ENCODE measurements at regions not wholly inside any gene's neighbourhood (a gene's known extent, or its start where the extent isn't known, plus 50 kb on each side); places are given as distances from the start of the nearest gene placed in this dataset.
"Not testable (repeated sequence)": the region's sequence is repeated elsewhere in the genome, so short reads cannot be mapped to it uniquely, and the experiment has no call there.

- TF ChIP-seq, protein P1, sequence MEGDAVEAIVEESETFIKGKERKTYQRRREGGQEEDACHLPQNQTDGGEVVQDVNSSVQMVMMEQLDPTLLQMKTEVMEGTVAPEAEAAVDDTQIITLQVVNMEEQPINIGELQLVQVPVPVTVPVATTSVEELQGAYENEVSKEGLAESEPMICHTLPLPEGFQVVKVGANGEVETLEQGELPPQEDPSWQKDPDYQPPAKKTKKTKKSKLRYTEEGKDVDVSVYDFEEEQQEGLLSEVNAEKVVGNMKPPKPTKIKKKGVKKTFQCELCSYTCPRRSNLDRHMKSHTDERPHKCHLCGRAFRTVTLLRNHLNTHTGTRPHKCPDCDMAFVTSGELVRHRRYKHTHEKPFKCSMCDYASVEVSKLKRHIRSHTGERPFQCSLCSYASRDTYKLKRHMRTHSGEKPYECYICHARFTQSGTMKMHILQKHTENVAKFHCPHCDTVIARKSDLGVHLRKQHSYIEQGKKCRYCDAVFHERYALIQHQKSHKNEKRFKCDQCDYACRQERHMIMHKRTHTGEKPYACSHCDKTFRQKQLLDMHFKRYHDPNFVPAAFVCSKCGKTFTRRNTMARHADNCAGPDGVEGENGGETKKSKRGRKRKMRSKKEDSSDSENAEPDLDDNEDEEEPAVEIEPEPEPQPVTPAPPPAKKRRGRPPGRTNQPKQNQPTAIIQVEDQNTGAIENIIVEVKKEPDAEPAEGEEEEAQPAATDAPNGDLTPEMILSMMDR (conservative IDR thresholded peaks at IDR 0.05; ENCODE audit: low read depth, low read length) = peak; percentile 24
- DNase-seq (ENCODE audit: low read depth) = not testable (repeated sequence)
These were observed 64.8 kb upstream of the METTL9 start for GRCh38 chr16:21534561-21534960.

GRCh38 chr16:21535201-21535600 is 64.2 kb upstream of the METTL9 start:
- H3K4me3 ChIP-seq (ENCODE audit: low read depth, low read length); DNase-seq (ENCODE audit: low read depth): not testable (repeated sequence)

More at GRCh38 chr16:21534561-21534960, 64.8 kb upstream of the METTL9 start:
- not testable (repeated sequence) for H3K4me3 ChIP-seq (ENCODE audit: low read depth, low read length)

GRCh38 chr16:21536740-21537139 is 62.6 kb upstream of the METTL9 start:
- not testable (repeated sequence) for DNase-seq (ENCODE audit: low read depth); H3K4me3 ChIP-seq (ENCODE audit: low read depth, low read length)

- not testable (repeated sequence) for H3K4me3 ChIP-seq (ENCODE audit: low read depth, low read length); DNase-seq (ENCODE audit: low read depth)
These were observed 61.8 kb upstream of the METTL9 start for GRCh38 chr16:21537598-21537997.

GRCh38 chr16:21539107-21539618 is 60.2 kb upstream of the METTL9 start:
- H3K4me3 ChIP-seq (ENCODE audit: low read depth, low read length); DNase-seq (ENCODE audit: low read depth): not testable (repeated sequence)

- not testable (repeated sequence) for H3K4me3 ChIP-seq (ENCODE audit: low read depth, low read length); DNase-seq (ENCODE audit: low read depth)
These were observed 58.5 kb upstream of the METTL9 start for GRCh38 chr16:21540770-21541433.

GRCh38 chr16:21541611-21542051 is 57.7 kb upstream of the METTL9 start:
- DNase-seq (ENCODE audit: low read depth); H3K4me3 ChIP-seq (ENCODE audit: low read depth, low read length): not testable (repeated sequence)

DNA sequence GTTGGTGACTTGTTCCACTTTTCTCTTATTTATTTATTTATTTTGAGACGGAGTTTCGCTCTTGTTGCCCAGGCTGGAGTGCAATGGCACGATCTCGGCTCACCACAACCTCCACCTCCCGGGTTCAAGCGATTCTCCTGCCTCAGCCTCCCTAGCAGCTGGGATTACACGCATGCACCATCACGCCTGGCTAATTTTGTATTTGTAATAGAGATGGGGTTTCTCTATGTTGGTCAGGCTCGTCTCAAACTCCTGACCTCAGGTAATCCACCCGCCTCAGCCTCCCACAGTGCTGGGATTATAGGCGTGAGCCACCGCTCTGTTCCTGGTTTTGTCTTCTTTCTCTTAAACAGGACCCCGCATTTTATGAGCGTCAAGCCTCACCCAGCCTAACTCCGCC is 57.3 kb upstream of the METTL9 start:
- H3K4me3 ChIP-seq (ENCODE audit: low read depth, low read length); DNase-seq (ENCODE audit: low read depth): not testable (repeated sequence)

- DNase-seq (ENCODE audit: low read depth); H3K4me3 ChIP-seq (ENCODE audit: low read depth, low read length): not testable (repeated sequence)
These were observed 56.8 kb upstream of the METTL9 start for GRCh38 chr16:21542491-21543124.

GRCh38 chr16:21543151-21543836 is 56.1 kb upstream of the METTL9 start:
- H3K4me3 ChIP-seq (ENCODE audit: low read depth, low read length); DNase-seq (ENCODE audit: low read depth): not testable (repeated sequence)

DNA sequence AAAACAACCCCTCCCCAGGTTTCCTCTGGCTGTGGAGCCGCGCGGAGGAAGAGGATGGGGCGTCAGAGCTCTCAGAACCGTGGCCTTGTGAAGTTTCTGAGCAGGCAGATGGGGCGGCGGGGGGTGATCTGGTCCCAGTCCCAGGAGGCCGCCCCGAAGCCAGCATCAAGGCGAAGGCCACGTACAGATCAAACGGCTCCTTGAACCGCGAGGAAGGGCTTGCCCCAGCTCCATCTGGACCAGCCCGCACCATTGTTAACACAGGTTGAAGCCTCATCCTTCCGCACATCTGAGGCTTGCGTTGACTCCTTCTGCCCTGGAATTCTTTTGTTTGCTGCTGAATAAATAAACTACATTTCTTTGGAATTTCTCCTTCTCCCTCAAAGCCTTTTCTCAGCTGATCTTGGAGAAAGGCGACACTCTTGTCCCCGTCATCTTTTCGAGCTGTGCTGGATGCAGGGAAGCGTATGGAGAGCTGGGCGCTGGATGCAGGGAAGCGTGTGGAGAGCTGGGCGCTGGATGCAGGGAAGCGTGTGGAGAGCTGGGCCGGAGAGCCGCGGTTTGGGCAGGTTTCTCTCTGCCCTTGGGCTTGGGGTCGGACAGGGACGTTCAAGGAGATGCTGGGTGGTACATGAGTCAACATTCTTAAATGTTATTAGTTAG is 53.6 kb upstream of the METTL9 start:
- H3K4me3 ChIP-seq (ENCODE audit: low read depth, low read length); DNase-seq (ENCODE audit: low read depth): not testable (repeated sequence)

DNA sequence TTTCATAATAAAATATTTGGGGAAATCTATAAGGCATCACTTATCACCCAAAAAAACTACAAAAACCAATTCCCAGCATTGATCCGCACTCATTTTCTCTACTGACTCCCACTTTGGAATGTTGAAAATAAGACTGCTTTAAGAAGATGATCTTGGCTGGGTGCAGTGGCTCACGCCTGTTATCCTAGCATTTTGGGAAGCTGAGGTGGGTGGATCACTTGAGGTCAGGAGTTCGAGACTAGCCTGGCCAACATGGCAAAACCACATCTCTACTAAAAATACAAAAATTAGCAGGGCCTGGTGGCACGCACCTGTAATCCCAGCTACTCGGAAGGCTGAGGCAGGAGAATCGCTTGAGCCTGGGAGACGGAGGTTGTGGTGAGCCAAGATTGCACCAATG is 50.0 kb upstream of the METTL9 start:
- DNase-seq (ENCODE audit: low read depth); H3K4me3 ChIP-seq (ENCODE audit: low read depth, low read length): not testable (repeated sequence)

Measured in choroid plexus epithelial cell (primary cell).